H9 (cell line): ENCODE measurements at regions not wholly inside any gene's neighbourhood (a gene's known extent, or its start where the extent isn't known, plus 50 kb on each side); places are given as distances from the start of the nearest gene placed in this dataset.

Source experiments
- DNase-seq: peaks from one replicate; pipeline ENCODE4 v3.0.0-alpha.2; 2017
- H2AFZ ChIP-seq: one replicate; pipeline ENCODE4 v1.6.1; 2013; ENCODE audit warnings: mild to moderate bottlenecking, low read length, control low read depth, moderate library complexity
- H2AK5ac ChIP-seq: 2 replicates; pipeline ENCODE4 v1.6.1; 2013; ENCODE audit warnings: low read length, control low read depth, mixed read lengths; ENCODE audit not compliant: insufficient read length
- H2BK120ac ChIP-seq: one replicate; pipeline ENCODE4 v1.6.1; 2013; ENCODE audit warnings: low read depth, mild to moderate bottlenecking, low read length, control low read depth, inconsistent platforms; ENCODE audit not compliant: poor library complexity, severe bottlenecking
- H2BK12ac ChIP-seq: 2 replicates; pipeline ENCODE4 v1.6.1; 2013; ENCODE audit warnings: low read length, control low read depth, mixed read lengths, low read depth; ENCODE audit not compliant: insufficient read length
- H2BK15ac ChIP-seq: 2 replicates; pipeline ENCODE4 v1.6.1; 2013; ENCODE audit warnings: low read depth, low read length, control low read depth
- H2BK20ac ChIP-seq: one replicate; pipeline ENCODE4 v1.6.1; 2013; ENCODE audit warnings: low read depth, mild to moderate bottlenecking, low read length, control low read depth, inconsistent platforms; ENCODE audit not compliant: poor library complexity, severe bottlenecking
- H2BK5ac ChIP-seq: 2 replicates; pipeline ENCODE4 v1.6.1; 2013; ENCODE audit warnings: low read length, control low read depth, mixed read lengths; ENCODE audit not compliant: insufficient read length
- H3K14ac ChIP-seq: 2 replicates; pipeline ENCODE4 v1.6.1; 2013; ENCODE audit warnings: low read length, control low read depth; ENCODE audit not compliant: insufficient read depth
- H3K18ac ChIP-seq: 2 replicates; pipeline ENCODE4 v1.6.1; 2013; ENCODE audit warnings: low read depth, mild to moderate bottlenecking, mixed read lengths, low read length, control low read depth; ENCODE audit not compliant: insufficient read length
- H3K23ac ChIP-seq: 2 replicates; pipeline ENCODE4 v1.6.1; 2013; ENCODE audit warnings: low read length, control low read depth, mixed read lengths, low read depth; ENCODE audit not compliant: insufficient read length
- H3K23me2 ChIP-seq: 2 replicates; pipeline ENCODE4 v1.6.1; 2013; ENCODE audit warnings: low read depth, mild to moderate bottlenecking, mixed read lengths, low read length, control low read depth; ENCODE audit not compliant: insufficient read length, poor library complexity, severe bottlenecking
- H3K27ac ChIP-seq: 2 replicates; pipeline ENCODE4 v1.5.1; 2013; ENCODE audit warnings: low read length, control low read depth, mixed read lengths, low read depth; ENCODE audit not compliant: insufficient read length
- H3K27me3 ChIP-seq: 2 replicates; pipeline ENCODE4 v1.6.1; 2013; ENCODE audit warnings: low read length, control low read depth, inconsistent platforms; ENCODE audit not compliant: insufficient read depth
- H3K4ac ChIP-seq: 2 replicates; pipeline ENCODE4 v1.6.1; 2013; ENCODE audit warnings: low read depth, mild to moderate bottlenecking, control low read depth, inconsistent platforms, low read length, moderate library complexity
- H3K4me1 ChIP-seq: 2 replicates; pipeline ENCODE4 v1.6.1; 2013; ENCODE audit warnings: low read length, control low read depth, inconsistent platforms; ENCODE audit not compliant: insufficient read depth
- H3K4me2 ChIP-seq: 2 replicates; pipeline ENCODE4 v1.6.1; 2013; ENCODE audit warnings: low read length, control low read depth, mixed read lengths; ENCODE audit not compliant: insufficient read length, insufficient read depth
- H3K56ac ChIP-seq: 2 replicates; pipeline ENCODE4 v1.6.1; 2013; ENCODE audit warnings: low read depth, mild to moderate bottlenecking, mixed read lengths, low read length, control low read depth; ENCODE audit not compliant: insufficient read length
- H3K79me1 ChIP-seq: 2 replicates; pipeline ENCODE4 v1.6.1; 2013; ENCODE audit warnings: low read depth, mild to moderate bottlenecking, moderate library complexity, low read length, control low read depth, inconsistent platforms; ENCODE audit not compliant: insufficient read depth, poor library complexity, severe bottlenecking
- H3K79me2 ChIP-seq: 2 replicates; pipeline ENCODE4 v1.6.1; 2013; ENCODE audit warnings: low read length, control low read depth, inconsistent platforms; ENCODE audit not compliant: insufficient read depth
- H3K9ac ChIP-seq: 2 replicates; pipeline ENCODE4 v1.6.1; 2013; ENCODE audit warnings: low read length, control low read depth, mixed read lengths; ENCODE audit not compliant: insufficient read length; ENCODE audit errors: extremely low read depth
- H3K9me3 ChIP-seq: one replicate; pipeline ENCODE4 v1.6.1; 2013; ENCODE audit warnings: low read depth, low read length, inconsistent platforms; ENCODE audit not compliant: control insufficient read depth
- H3T11ph ChIP-seq: one replicate; pipeline ENCODE4 v1.6.1; 2013; ENCODE audit warnings: mild to moderate bottlenecking, low read length, control low read depth, inconsistent platforms
- H4K20me1 ChIP-seq: one replicate; pipeline ENCODE4 v1.6.1; 2013; ENCODE audit not compliant: control insufficient read depth, insufficient read length, insufficient read depth
- H4K5ac ChIP-seq: 2 replicates; pipeline ENCODE4 v1.6.1; 2013; ENCODE audit warnings: low read depth, mild to moderate bottlenecking, mixed read lengths, low read length, control low read depth; ENCODE audit not compliant: insufficient read length
- H4K8ac ChIP-seq: replicated peaks from 2 replicates; pipeline ENCODE4 v1.6.1; 2013; ENCODE audit warnings: low read length, control low read depth, mixed read lengths, low read depth; ENCODE audit not compliant: insufficient read length
- H4K91ac ChIP-seq: 2 replicates; pipeline ENCODE4 v1.6.1; 2013; ENCODE audit warnings: low read depth, mild to moderate bottlenecking, moderate library complexity, mixed read lengths, low read length, control low read depth; ENCODE audit not compliant: insufficient read length
- H3K27ac Mint-ChIP-seq, 3 experiments: 2 replicates in 2 of 3; 3 replicates in 1 of 3; pipeline ENCODE4 v1.8.0; 2020 to 2021; ENCODE audit warnings: mixed read lengths in 3 of 3, mild to moderate bottlenecking in 1 of 3, moderate library complexity in 1 of 3
- H3K27me3 Mint-ChIP-seq: 2 replicates; pipeline ENCODE4 v1.8.0; 2021; ENCODE audit warnings: low read depth, mild to moderate bottlenecking, moderate library complexity, mixed read lengths
- H3K36me3 Mint-ChIP-seq, 3 experiments: 2 replicates in 2 of 3; 3 replicates in 1 of 3; pipeline ENCODE4 v1.8.0; 2020 to 2021; ENCODE audit warnings: low read depth in 3 of 3, mixed read lengths in 3 of 3; ENCODE audit not compliant: insufficient read depth in 1 of 3
- H3K4me1 Mint-ChIP-seq, 2 experiments: 2 replicates each; pipeline ENCODE4 v1.8.0; 2020; ENCODE audit warnings: mixed read lengths in 2 of 2
- H3K4me3 Mint-ChIP-seq, 2 experiments: 2 replicates in 1 of 2; 3 replicates in 1 of 2; pipeline ENCODE4 v1.8.0; 2020 to 2021; ENCODE audit warnings: mild to moderate bottlenecking in 2 of 2, mixed read lengths in 2 of 2, moderate library complexity in 1 of 2
- H3K9me3 Mint-ChIP-seq, 2 experiments: 2 replicates in 1 of 2; 3 replicates in 1 of 2; pipeline ENCODE4 v1.8.0; 2020; ENCODE audit warnings: mild to moderate bottlenecking in 2 of 2, mixed read lengths in 2 of 2, moderate library complexity in 1 of 2
- CTCF ChIP-seq: fragments of 200-600 bp; sonication (generic); conservative IDR thresholded peaks from 3 replicates; pipeline ENCODE4 v1.8.0; 2021; ENCODE audit warnings: antibody characterized with exemption, mild to moderate bottlenecking
- WGBS: extraction: QIAGEN DNeasy Blood & Tissue Kit; methylation state at CpG from one replicate; pipeline ENCODE4 v1.1.7; 2013; ENCODE audit warnings: missing lambda C conversion rate, low lambda C conversion rate, mixed read lengths; ENCODE audit not compliant: insufficient read length; ENCODE audit errors: extremely low coverage; 5-methylcytosine and 5-hydroxymethylcytosine counted together

GRCh38 chr3:54028372-54028771 lies 94.0 kb upstream of the CACNA2D3 start:
- peaks cover 4% of the 10 kb centered on the region; the same call in 1 of the 2 replicates for H3K27me3 Mint-ChIP-seq
- no peak overlapping the region for H3K27ac ChIP-seq
- no peaks in the 10 kb centered on the region for H3K9me3 ChIP-seq
- no peak overlapping the region for H3K4me2 ChIP-seq
- no peak overlapping the region for H3K4me3 Mint-ChIP-seq
- H3K9me3 Mint-ChIP-seq: no peaks in the 10 kb centered on the region
- no peaks in the 10 kb centered on the region for H3K23me2 ChIP-seq
- no peak overlapping the region for H3K56ac ChIP-seq
- H3K14ac ChIP-seq: no peak overlapping the region
- H3K36me3 Mint-ChIP-seq: no peaks in the 10 kb centered on the region
- H3K4me1 Mint-ChIP-seq: no peaks in the 10 kb centered on the region; a peak in 1 of 4 replicates
- H3K27me3 ChIP-seq: no peaks in the 10 kb centered on the region
- no peak overlapping the region for H2BK5ac ChIP-seq
- H3K23ac ChIP-seq: no peak overlapping the region
- H4K91ac ChIP-seq: no peak overlapping the region
- no peaks in the 10 kb centered on the region for H3K79me2 ChIP-seq
- no CpG with 5 or more reads among the region's 5 CpGs for WGBS
- no peak overlapping the region for H2BK15ac ChIP-seq
- H3K9ac ChIP-seq: no peak overlapping the region
- H3K27ac Mint-ChIP-seq: no peak overlapping the region
- no peak for DNase-seq
- no peak overlapping the region for H2BK120ac ChIP-seq
- no peak overlapping the region for H4K5ac ChIP-seq
- no peak overlapping the region for H2BK20ac ChIP-seq
- no peak overlapping the region for H2BK12ac ChIP-seq
- H3K4me1 ChIP-seq: no peaks in the 10 kb centered on the region
- no peaks in the 10 kb centered on the region for H4K20me1 ChIP-seq
- H2AFZ ChIP-seq: no peak overlapping the region
- H3K79me1 ChIP-seq: no peaks in the 10 kb centered on the region
- no peak for TF ChIP-seq CTCF
- no peak overlapping the region for H3T11ph ChIP-seq
- H4K8ac ChIP-seq: no peak overlapping the region
- no peak overlapping the region for H3K4ac ChIP-seq
- H3K18ac ChIP-seq: no peak overlapping the region
- H2AK5ac ChIP-seq: no peak overlapping the region
